IMR-90 (cell line): ENCODE measurements at regions not wholly inside any gene's neighbourhood (a gene's known extent, or its start where the extent isn't known, plus 50 kb on each side); places are given as distances from the start of the nearest gene placed in this dataset.

Source experiments
- ATAC-seq: fragments of 200-7000 bp; cut with Tn5 transposase; 2 replicates; pipeline ENCODE4 v1.9.1; 2020; ENCODE audit warnings: low read depth, mild to moderate bottlenecking, moderate library complexity
- BruUV-seq: library from RNA; stranded (reverse); fragments of 400-500 nt; replicated peaks from 2 replicates; lab custom pipeline; 2021; lab: Mats Ljungman, UMichigan
- CTCF ChIA-PET: fragments of 300-600 bp; formaldehyde crosslinking; extraction: SDS; loops from one replicate; lab custom pipeline; 2021; ENCODE audit warnings: antibody characterized with exemption; lab: Yijun Ruan, JAX
- POLR2A ChIA-PET: fragments of 300-600 bp; sonication (Branson Sonifier 250); formaldehyde crosslinking; loops from one replicate; lab custom pipeline; 2022; ENCODE audit warnings: antibody characterized with exemption; ENCODE audit not compliant: unreplicated experiment; lab: Charles Lee
- DNase-seq: peaks from one replicate; pipeline ENCODE4 v3.0.0; 2013
- H2AFZ ChIP-seq: replicated peaks from 2 replicates; pipeline ENCODE3; 2013; ENCODE audit warnings: low read length, mild to moderate bottlenecking; ENCODE audit not compliant: poor library complexity
- H2AK5ac ChIP-seq: 2 replicates; pipeline ENCODE4 v1.6.1; 2013; ENCODE audit warnings: low read depth, low read length, inconsistent platforms
- H2AK9ac ChIP-seq: replicated peaks from 2 replicates; pipeline ENCODE3; 2013; ENCODE audit warnings: mild to moderate bottlenecking, low read depth, low read length, moderate library complexity; ENCODE audit not compliant: poor library complexity
- H2BK120ac ChIP-seq: 2 replicates; pipeline ENCODE4 v1.6.1; 2013; ENCODE audit warnings: low read depth, low read length, inconsistent platforms
- H2BK15ac ChIP-seq: 3 replicates; pipeline ENCODE4 v1.6.1; 2013; ENCODE audit warnings: low read depth, low read length, inconsistent platforms
- H2BK20ac ChIP-seq: 2 replicates; pipeline ENCODE4 v1.6.1; 2013; ENCODE audit warnings: low read depth, mild to moderate bottlenecking, inconsistent platforms, low read length, moderate library complexity
- H2BK5ac ChIP-seq: 2 replicates; pipeline ENCODE4 v1.6.1; 2013; ENCODE audit warnings: mild to moderate bottlenecking, low read depth, low read length, inconsistent platforms; ENCODE audit not compliant: poor library complexity, severe bottlenecking
- H3K14ac ChIP-seq: replicated peaks from 2 replicates; pipeline ENCODE4 v1.6.1; 2013; ENCODE audit warnings: low read depth, low read length, inconsistent platforms
- H3K18ac ChIP-seq: 2 replicates; pipeline ENCODE4 v1.6.1; 2013; ENCODE audit warnings: low read depth, low read length, control low read depth
- H3K23ac ChIP-seq: 2 replicates; pipeline ENCODE4 v1.6.1; 2013; ENCODE audit warnings: low read depth, low read length, inconsistent platforms
- H3K27ac ChIP-seq: 2 replicates; pipeline ENCODE4 v1.5.1; 2013; ENCODE audit warnings: mild to moderate bottlenecking, control low read depth, low read length; ENCODE audit not compliant: insufficient read depth
- H3K27me3 ChIP-seq: 2 replicates; pipeline ENCODE4 v1.6.1; 2013; ENCODE audit warnings: low read length; ENCODE audit not compliant: control insufficient read depth, insufficient read depth
- H3K36me3 ChIP-seq: 2 replicates; pipeline ENCODE4 v1.6.1; 2013; ENCODE audit warnings: low read length, mixed read lengths; ENCODE audit not compliant: control insufficient read depth, insufficient read depth
- H3K4ac ChIP-seq: 2 replicates; pipeline ENCODE4 v1.6.1; 2013; ENCODE audit warnings: low read depth, low read length, inconsistent platforms
- H3K4me1 ChIP-seq: 2 replicates; pipeline ENCODE4 v1.6.1; 2013; ENCODE audit warnings: low read length, mixed read lengths; ENCODE audit not compliant: control insufficient read depth, insufficient read depth
- H3K4me2 ChIP-seq: 2 replicates; pipeline ENCODE4 v1.6.1; 2013; ENCODE audit warnings: low read depth, mild to moderate bottlenecking, control low read depth, low read length, moderate library complexity
- H3K4me3 ChIP-seq: 2 replicates; pipeline ENCODE4 v1.5.1; 2013; ENCODE audit warnings: low read depth, mild to moderate bottlenecking, control low read depth, low read length, moderate library complexity; ENCODE audit not compliant: insufficient read depth
- H3K56ac ChIP-seq: 2 replicates; pipeline ENCODE4 v1.6.1; 2013; ENCODE audit warnings: low read length, inconsistent platforms; ENCODE audit not compliant: insufficient read depth; ENCODE audit errors: extremely low read depth
- H3K79me1 ChIP-seq, 2 experiments: 2 replicates each; pipeline ENCODE4 v1.6.1; 2013; ENCODE audit warnings: low read length in 2 of 2, inconsistent platforms in 1 of 2, low read depth in 1 of 2
- H3K9ac ChIP-seq: 2 replicates; pipeline ENCODE4 v1.6.1; 2013; ENCODE audit warnings: low read depth, low read length, control low read depth
- H3K9me1 ChIP-seq: 2 replicates; pipeline ENCODE4 v1.6.1; 2013; ENCODE audit warnings: low read length, inconsistent platforms; ENCODE audit not compliant: insufficient read depth
- H3K9me3 ChIP-seq: 2 replicates; pipeline ENCODE4 v1.6.1; 2013; ENCODE audit warnings: low read length; ENCODE audit not compliant: control insufficient read depth, insufficient read depth
- H4K20me1 ChIP-seq: 2 replicates; pipeline ENCODE4 v1.6.1; 2013; ENCODE audit warnings: low read length, inconsistent platforms; ENCODE audit not compliant: insufficient read depth
- H4K5ac ChIP-seq: 2 replicates; pipeline ENCODE4 v1.6.1; 2013; ENCODE audit warnings: mild to moderate bottlenecking, low read depth, low read length, control low read depth
- H4K8ac ChIP-seq, 2 experiments: 2 replicates each; pipeline ENCODE4 v1.6.1; 2013; ENCODE audit warnings: low read depth in 2 of 2, low read length in 2 of 2, control low read depth in 1 of 2, inconsistent platforms in 1 of 2
- H4K91ac ChIP-seq: 2 replicates; pipeline ENCODE4 v1.6.1; 2013; ENCODE audit warnings: low read depth, low read length, inconsistent platforms; ENCODE audit not compliant: insufficient read depth
- BHLHE40 ChIP-seq: fragments of 150-350 bp; IDR thresholded peaks from 2 replicates; pipeline ENCODE4 v1.6.1; 2016; ENCODE audit warnings: mild to moderate bottlenecking, low read depth, low read length
- CEBPB ChIP-seq: IDR thresholded peaks from 2 replicates; pipeline ENCODE4 v1.6.1; 2012; ENCODE audit warnings: low read depth, low read length, improper control_type of control experiment
- MAZ ChIP-seq: IDR thresholded peaks from 2 replicates; pipeline ENCODE4 v1.6.1; 2012; ENCODE audit warnings: low read depth, mild to moderate bottlenecking, low read length, improper control_type of control experiment, moderate library complexity, borderline replicate concordance
- MXI1 ChIP-seq: IDR thresholded peaks from 2 replicates; pipeline ENCODE4 v1.6.1; 2012; ENCODE audit warnings: low read depth, mild to moderate bottlenecking, low read length, moderate library complexity, borderline replicate concordance
- NFE2L2 ChIP-seq: fragments of 150-350 bp; IDR thresholded peaks from 2 replicates; pipeline ENCODE4 v1.6.1; 2016; ENCODE audit warnings: low read depth, mild to moderate bottlenecking, low read length
- POLR2A ChIP-seq: IDR thresholded peaks from 2 replicates; pipeline ENCODE4 v1.6.1; 2012; ENCODE audit warnings: mild to moderate bottlenecking, low read depth, low read length
- RAD21 ChIP-seq: IDR thresholded peaks from 2 replicates; pipeline ENCODE4 v1.6.1; 2012; ENCODE audit warnings: low read length, improper control_type of control experiment
- RCOR1 ChIP-seq: IDR thresholded peaks from 2 replicates; pipeline ENCODE4 v1.6.1; 2012; ENCODE audit warnings: mild to moderate bottlenecking, low read length, improper control_type of control experiment; ENCODE audit not compliant: insufficient replicate concordance
- RFX5 ChIP-seq: IDR thresholded peaks from 2 replicates; pipeline ENCODE4 v1.8.0; 2012; ENCODE audit warnings: low read depth, mild to moderate bottlenecking, low read length, moderate library complexity
- WGBS, 2 experiments: methylation state at CpG; one replicate each; pipeline versions ENCODE4 v1.1.5 to v1.1.7; 2013; ENCODE audit warnings: missing lambda C conversion rate in 2 of 2; ENCODE audit not compliant: insufficient read length in 1 of 2; ENCODE audit errors: extremely low coverage in 2 of 2; 5-methylcytosine and 5-hydroxymethylcytosine counted together
- dilution Hi-C: fragments of 300-500 bp; cut with HindIII; formaldehyde crosslinking; loops from one replicate; pipeline ENCODE4 v1.14.3; 2018; ENCODE audit warnings: low sequenced_read_pairs; ENCODE audit not compliant: unreplicated experiment
- in situ Hi-C: fragments of 300-500 bp; cut with MboI; formaldehyde crosslinking; loops from 3 replicates; pipeline ENCODE4 v1.14.3; 2019; ENCODE audit warnings: low sequenced_read_pairs, inconsistent platforms, mixed read lengths
- intact Hi-C: fragments of 100-400 bp; cut with micrococcal nuclease; formaldehyde crosslinking; loops from 2 replicates; pipeline ENCODE4 v1.10.0; 2022
- TF ChIP-seq, protein P1 (sequence below): fragments of 150-350 bp; IDR thresholded peaks from 2 replicates; pipeline ENCODE4 v1.6.1; 2017; ENCODE audit warnings: mild to moderate bottlenecking, antibody characterized with exemption, low read length, low read depth
- TF ChIP-seq, protein P2 (sequence below): conservative IDR thresholded peaks from 2 replicates; pipeline ENCODE4 v1.5.1; 2012; ENCODE audit warnings: mild to moderate bottlenecking, low read depth, low read length, improper control_type of control experiment
- TF ChIP-seq, protein P3 (sequence below): fragments of 150-350 bp; IDR thresholded peaks from 2 replicates; pipeline ENCODE4 v1.6.1; 2016; ENCODE audit warnings: low read depth, mild to moderate bottlenecking, low read length, moderate library complexity, borderline replicate concordance

DNA sequence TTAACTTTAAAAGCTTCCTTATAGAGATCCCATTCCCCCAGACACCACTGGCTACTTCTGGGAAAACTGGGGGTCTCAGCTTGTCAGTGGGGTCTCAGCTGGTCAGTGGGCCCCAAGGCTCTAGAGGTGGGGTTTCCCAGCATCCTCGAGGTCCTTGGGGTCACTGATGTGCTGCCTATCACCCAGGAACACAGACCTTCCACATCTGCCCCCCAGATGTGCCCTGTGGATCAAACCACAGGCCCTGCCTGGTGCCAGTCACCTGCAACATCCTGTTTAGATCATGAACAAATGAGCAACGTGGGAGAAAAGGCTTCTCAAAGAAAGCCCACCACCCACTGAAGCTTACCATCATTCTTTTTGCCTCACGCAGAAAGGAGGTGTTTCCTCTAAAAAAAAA lies 165.6 kb upstream of the FSTL4 start:
- ATAC-seq (no peak), DNase-seq (no peak)
- H2BK5ac ChIP-seq, result no peak overlapping the region
- no peak overlapping the region for H2AK9ac ChIP-seq
- ChIA-PET POLR2A (no interaction called here), CTCF (no interaction called here)
- no peak overlapping the region for H4K5ac ChIP-seq
- no peaks in the 10 kb centered on the region for H3K9me3 ChIP-seq
- H3K27me3 ChIP-seq, result peaks cover 2% of the 10 kb centered on the region; the same call in 1 of the 2 replicates
- no peak overlapping the region for H2BK15ac ChIP-seq
- no peak overlapping the region for H3K4me3 ChIP-seq
- H3K9me1 ChIP-seq, result no peaks in the 10 kb centered on the region
- H3K4ac ChIP-seq, result no peak overlapping the region
- H2AFZ ChIP-seq, result no peak overlapping the region
- H4K8ac ChIP-seq, result no peak overlapping the region
- dilution Hi-C loops, result no loop called here
- H3K27ac ChIP-seq, result no peak overlapping the region
- H4K20me1 ChIP-seq, result no peaks in the 10 kb centered on the region
- in situ Hi-C loops, result no loop called here
- H3K23ac ChIP-seq, result no peak overlapping the region
- no peaks in the 10 kb centered on the region for H3K36me3 ChIP-seq
- H3K4me1 ChIP-seq, result no peaks in the 10 kb centered on the region
- WGBS, 2 experiments, result no CpG with 5 or more reads among the region's 3 CpGs
- no TSS peak for BruUV-seq
- no peak overlapping the region for H3K4me2 ChIP-seq
- no peak overlapping the region for H2BK120ac ChIP-seq
- intact Hi-C loops, result no loop called here
- H2AK5ac ChIP-seq, result no peak overlapping the region
- no peak overlapping the region for H4K91ac ChIP-seq
- H3K56ac ChIP-seq, result no peak overlapping the region
- no peak overlapping the region for H3K18ac ChIP-seq
- no peak overlapping the region for H2BK20ac ChIP-seq
- no peak overlapping the region for H3K14ac ChIP-seq
- no peak overlapping the region for H3K9ac ChIP-seq
- H3K79me1 ChIP-seq, result no peaks in the 10 kb centered on the region
- no peak for TF ChIP-seq RFX5
- no peak for TF ChIP-seq BHLHE40
- no peak for TF ChIP-seq MXI1
- no peak for TF ChIP-seq POLR2A
- TF ChIP-seq RAD21, result no peak
- TF ChIP-seq RCOR1, result no peak
- TF ChIP-seq NFE2L2, result no peak
- no peak for TF ChIP-seq CEBPB
- TF ChIP-seq, protein P1, sequence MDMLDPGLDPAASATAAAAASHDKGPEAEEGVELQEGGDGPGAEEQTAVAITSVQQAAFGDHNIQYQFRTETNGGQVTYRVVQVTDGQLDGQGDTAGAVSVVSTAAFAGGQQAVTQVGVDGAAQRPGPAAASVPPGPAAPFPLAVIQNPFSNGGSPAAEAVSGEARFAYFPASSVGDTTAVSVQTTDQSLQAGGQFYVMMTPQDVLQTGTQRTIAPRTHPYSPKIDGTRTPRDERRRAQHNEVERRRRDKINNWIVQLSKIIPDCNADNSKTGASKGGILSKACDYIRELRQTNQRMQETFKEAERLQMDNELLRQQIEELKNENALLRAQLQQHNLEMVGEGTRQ, result no peak
- TF ChIP-seq, protein P2, sequence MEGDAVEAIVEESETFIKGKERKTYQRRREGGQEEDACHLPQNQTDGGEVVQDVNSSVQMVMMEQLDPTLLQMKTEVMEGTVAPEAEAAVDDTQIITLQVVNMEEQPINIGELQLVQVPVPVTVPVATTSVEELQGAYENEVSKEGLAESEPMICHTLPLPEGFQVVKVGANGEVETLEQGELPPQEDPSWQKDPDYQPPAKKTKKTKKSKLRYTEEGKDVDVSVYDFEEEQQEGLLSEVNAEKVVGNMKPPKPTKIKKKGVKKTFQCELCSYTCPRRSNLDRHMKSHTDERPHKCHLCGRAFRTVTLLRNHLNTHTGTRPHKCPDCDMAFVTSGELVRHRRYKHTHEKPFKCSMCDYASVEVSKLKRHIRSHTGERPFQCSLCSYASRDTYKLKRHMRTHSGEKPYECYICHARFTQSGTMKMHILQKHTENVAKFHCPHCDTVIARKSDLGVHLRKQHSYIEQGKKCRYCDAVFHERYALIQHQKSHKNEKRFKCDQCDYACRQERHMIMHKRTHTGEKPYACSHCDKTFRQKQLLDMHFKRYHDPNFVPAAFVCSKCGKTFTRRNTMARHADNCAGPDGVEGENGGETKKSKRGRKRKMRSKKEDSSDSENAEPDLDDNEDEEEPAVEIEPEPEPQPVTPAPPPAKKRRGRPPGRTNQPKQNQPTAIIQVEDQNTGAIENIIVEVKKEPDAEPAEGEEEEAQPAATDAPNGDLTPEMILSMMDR, result no peak
- TF ChIP-seq, protein P3, sequence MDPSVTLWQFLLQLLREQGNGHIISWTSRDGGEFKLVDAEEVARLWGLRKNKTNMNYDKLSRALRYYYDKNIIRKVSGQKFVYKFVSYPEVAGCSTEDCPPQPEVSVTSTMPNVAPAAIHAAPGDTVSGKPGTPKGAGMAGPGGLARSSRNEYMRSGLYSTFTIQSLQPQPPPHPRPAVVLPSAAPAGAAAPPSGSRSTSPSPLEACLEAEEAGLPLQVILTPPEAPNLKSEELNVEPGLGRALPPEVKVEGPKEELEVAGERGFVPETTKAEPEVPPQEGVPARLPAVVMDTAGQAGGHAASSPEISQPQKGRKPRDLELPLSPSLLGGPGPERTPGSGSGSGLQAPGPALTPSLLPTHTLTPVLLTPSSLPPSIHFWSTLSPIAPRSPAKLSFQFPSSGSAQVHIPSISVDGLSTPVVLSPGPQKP, result no peak
- no peak for TF ChIP-seq MAZ
